MM.1S (cell line): ENCODE measurements at regions not wholly inside any gene's neighbourhood (a gene's known extent, or its start where the extent isn't known, plus 50 kb on each side); places are given as distances from the start of the nearest gene placed in this dataset.

Experiments used
- DNase-seq: peaks from one replicate; pipeline ENCODE4 v3.0.0-alpha.2; 2015
- H2AFZ ChIP-seq: fragments of 300-600 bp; sonication (generic); 2 replicates; pipeline ENCODE4 v1.6.0; 2016; ENCODE audit warnings: antibody characterized with exemption, low read length
- H3F3A ChIP-seq: fragments of 300-600 bp; sonication (generic); 2 replicates; pipeline ENCODE4 v1.6.1; 2016; ENCODE audit warnings: mild to moderate bottlenecking, antibody characterized with exemption, low read length, moderate library complexity, mixed read lengths; ENCODE audit not compliant: insufficient read depth
- H3K27ac ChIP-seq: fragments of 300-600 bp; sonication (generic); 2 replicates; pipeline ENCODE4 v1.5.1; 2016; ENCODE audit warnings: mild to moderate bottlenecking, low read length
- H3K27me3 ChIP-seq: fragments of 300-600 bp; sonication (generic); replicated peaks from 2 replicates; pipeline ENCODE4 v1.6.0; 2016; ENCODE audit warnings: low read length; ENCODE audit not compliant: insufficient read depth
- H3K36me3 ChIP-seq: fragments of 300-600 bp; sonication (generic); replicated peaks from 2 replicates; pipeline ENCODE4 v1.6.1; 2016; ENCODE audit warnings: mild to moderate bottlenecking, low read length, mixed read lengths; ENCODE audit not compliant: insufficient read depth
- H3K4me1 ChIP-seq: fragments of 300-600 bp; sonication (generic); 2 replicates; pipeline ENCODE4 v1.6.1; 2016; ENCODE audit warnings: low read length, mixed read lengths
- H3K4me2 ChIP-seq: fragments of 300-600 bp; sonication (generic); 2 replicates; pipeline ENCODE4 v1.6.0; 2016; ENCODE audit warnings: low read depth, low read length
- H3K4me3 ChIP-seq: fragments of 300-600 bp; sonication (generic); 2 replicates; pipeline ENCODE4 v1.5.1; 2016; ENCODE audit warnings: low read length, mixed read lengths
- H3K79me2 ChIP-seq: fragments of 300-600 bp; sonication (generic); 2 replicates; pipeline ENCODE4 v1.6.1; 2016; ENCODE audit warnings: mixed run types, low read length, mixed read lengths
- H3K9ac ChIP-seq: fragments of 300-600 bp; sonication (generic); 2 replicates; pipeline ENCODE4 v1.6.1; 2016; ENCODE audit warnings: low read length, mixed read lengths
- H3K9me2 ChIP-seq: fragments of 300-600 bp; sonication (generic); replicated peaks from 2 replicates; pipeline ENCODE4 v1.6.1; 2016; ENCODE audit warnings: mild to moderate bottlenecking, low read length, mixed read lengths; ENCODE audit not compliant: insufficient read depth
- H3K9me3 ChIP-seq: fragments of 300-600 bp; sonication (generic); replicated peaks from 2 replicates; pipeline ENCODE4 v1.6.1; 2016; ENCODE audit warnings: mild to moderate bottlenecking, low read length, mixed read lengths; ENCODE audit not compliant: insufficient read depth
- H4K20me1 ChIP-seq: fragments of 300-600 bp; sonication (generic); 2 replicates; pipeline ENCODE4 v1.6.1; 2016; ENCODE audit warnings: mild to moderate bottlenecking, low read length, moderate library complexity, mixed read lengths; ENCODE audit not compliant: insufficient read depth
- EZH2 ChIP-seq: fragments of 300-600 bp; sonication (generic); optimal IDR thresholded peaks from 2 replicates; pipeline ENCODE3; 2017; ENCODE audit warnings: low read depth, mild to moderate bottlenecking, antibody characterized with exemption, low read length, mixed read lengths
- EZH2phosphoT487 ChIP-seq: fragments of 300-600 bp; sonication (generic); IDR thresholded peaks from 2 replicates; pipeline ENCODE4 v1.6.1; 2018; ENCODE audit warnings: antibody characterized with exemption, low read length
- TF ChIP-seq, protein P1 (sequence below): fragments of 300-600 bp; sonication (generic); IDR thresholded peaks from 2 replicates; pipeline ENCODE4 v1.5.1; 2016; ENCODE audit warnings: antibody characterized with exemption, low read length, mixed read lengths

- H3K4me3 ChIP-seq: no peak overlapping the region
Observed at GRCh38 chr6:125363824-125364165, 62.0 kb upstream of the HDDC2 start.

GRCh38 chr6:125365230-125365629 lies 63.5 kb upstream of the HDDC2 start:
- Histone ChIP-seq H3K4me3 (no peak overlapping the region), H3K27ac (no peak overlapping the region), H3K36me3 (no peaks in the 10 kb centered on the region), H3K79me2 (no peaks in the 10 kb centered on the region), H2AFZ (no peak overlapping the region), H3K9ac (no peak overlapping the region), H3F3A (no peaks in the 10 kb centered on the region), H3K4me2 (no peak overlapping the region), H3K9me3 (no peaks in the 10 kb centered on the region), H3K9me2 (no peaks in the 10 kb centered on the region), H4K20me1 (no peaks in the 10 kb centered on the region), H3K4me1 (no peaks in the 10 kb centered on the region), H3K27me3 (no peaks in the 10 kb centered on the region)
- DNase-seq: no peak
- TF ChIP-seq EZH2: no peak
- TF ChIP-seq, protein P1, sequence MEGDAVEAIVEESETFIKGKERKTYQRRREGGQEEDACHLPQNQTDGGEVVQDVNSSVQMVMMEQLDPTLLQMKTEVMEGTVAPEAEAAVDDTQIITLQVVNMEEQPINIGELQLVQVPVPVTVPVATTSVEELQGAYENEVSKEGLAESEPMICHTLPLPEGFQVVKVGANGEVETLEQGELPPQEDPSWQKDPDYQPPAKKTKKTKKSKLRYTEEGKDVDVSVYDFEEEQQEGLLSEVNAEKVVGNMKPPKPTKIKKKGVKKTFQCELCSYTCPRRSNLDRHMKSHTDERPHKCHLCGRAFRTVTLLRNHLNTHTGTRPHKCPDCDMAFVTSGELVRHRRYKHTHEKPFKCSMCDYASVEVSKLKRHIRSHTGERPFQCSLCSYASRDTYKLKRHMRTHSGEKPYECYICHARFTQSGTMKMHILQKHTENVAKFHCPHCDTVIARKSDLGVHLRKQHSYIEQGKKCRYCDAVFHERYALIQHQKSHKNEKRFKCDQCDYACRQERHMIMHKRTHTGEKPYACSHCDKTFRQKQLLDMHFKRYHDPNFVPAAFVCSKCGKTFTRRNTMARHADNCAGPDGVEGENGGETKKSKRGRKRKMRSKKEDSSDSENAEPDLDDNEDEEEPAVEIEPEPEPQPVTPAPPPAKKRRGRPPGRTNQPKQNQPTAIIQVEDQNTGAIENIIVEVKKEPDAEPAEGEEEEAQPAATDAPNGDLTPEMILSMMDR: no peak

More at GRCh38 chr6:125363824-125364165, 62.0 kb upstream of the HDDC2 start:
- no peaks in the 10 kb centered on the region for H3K4me1 ChIP-seq
- no peaks in the 10 kb centered on the region for H3K79me2 ChIP-seq
- H3K9ac ChIP-seq: no peak overlapping the region
- H3K27me3 ChIP-seq: no peaks in the 10 kb centered on the region
- H3F3A ChIP-seq: no peaks in the 10 kb centered on the region
- no peaks in the 10 kb centered on the region for H4K20me1 ChIP-seq
- no peaks in the 10 kb centered on the region for H3K36me3 ChIP-seq
- H3K9me3 ChIP-seq: no peaks in the 10 kb centered on the region
- no peak overlapping the region for H3K4me2 ChIP-seq
- no peak for DNase-seq
- H3K27ac ChIP-seq: no peak overlapping the region
- TF ChIP-seq EZH2 (no peak), EZH2phosphoT487 (no peak)
- TF ChIP-seq, protein P1: no peak
- no peaks in the 10 kb centered on the region for H3K9me2 ChIP-seq
- H2AFZ ChIP-seq: no peak overlapping the region

GRCh38 chr6:125367036-125367782 lies 65.4 kb upstream of the HDDC2 start:
- H3K9me3 ChIP-seq: no peaks in the 10 kb centered on the region
- H3K9me2 ChIP-seq: no peaks in the 10 kb centered on the region
- H3K4me2 ChIP-seq: no peak overlapping the region
- H3K27me3 ChIP-seq: no peaks in the 10 kb centered on the region
- H3K79me2 ChIP-seq: no peaks in the 10 kb centered on the region
- H3K4me1 ChIP-seq: no peaks in the 10 kb centered on the region
- no peak overlapping the region for H3K9ac ChIP-seq
- no peak overlapping the region for H3K27ac ChIP-seq
- no peaks in the 10 kb centered on the region for H3K36me3 ChIP-seq
- H3F3A ChIP-seq: no peaks in the 10 kb centered on the region
- TF ChIP-seq EZH2: no peak
- no peak for TF ChIP-seq EZH2phosphoT487
- TF ChIP-seq, protein P1: no peak
- no peak overlapping the region for H3K4me3 ChIP-seq
- DNase-seq: no peak
- no peaks in the 10 kb centered on the region for H4K20me1 ChIP-seq
- no peak overlapping the region for H2AFZ ChIP-seq
